Neural progenitor cell (in vitro differentiated cells): ENCODE measurements at regions not wholly inside any gene's neighbourhood (a gene's known extent, or its start where the extent isn't known, plus 50 kb on each side); places are given as distances from the start of the nearest gene placed in this dataset.

Experiments used
- DNase-seq: peaks from one replicate; pipeline ENCODE4 v3.0.0-alpha.2; 2016; ENCODE audit warnings: low spot score
- H2AFZ ChIP-seq: fragments of 200-600 bp; sonication (generic); replicated peaks from 2 replicates; pipeline ENCODE4 v1.6.1; 2016; ENCODE audit warnings: antibody characterized with exemption
- H3F3A ChIP-seq: fragments of 200-600 bp; sonication (generic); 2 replicates; pipeline ENCODE4 v1.6.1; 2016; ENCODE audit warnings: antibody characterized with exemption, low read depth
- H3K27ac ChIP-seq: fragments of 200-600 bp; sonication (generic); 2 replicates; pipeline ENCODE4 v1.5.1; 2016; ENCODE audit warnings: mild to moderate bottlenecking
- H3K27me3 ChIP-seq: fragments of 200-600 bp; sonication (generic); 2 replicates; pipeline ENCODE4 v1.6.1; 2016; ENCODE audit warnings: mild to moderate bottlenecking, moderate library complexity
- H3K36me3 ChIP-seq: fragments of 200-600 bp; sonication (generic); 2 replicates; pipeline ENCODE4 v1.5.1; 2016
- H3K4me1 ChIP-seq: fragments of 200-600 bp; sonication (generic); 2 replicates; pipeline ENCODE4 v1.6.1; 2016; ENCODE audit warnings: mixed run types
- H3K4me2 ChIP-seq: fragments of 200-600 bp; sonication (generic); 2 replicates; pipeline ENCODE4 v1.6.1; 2016
- H3K4me3 ChIP-seq: fragments of 200-600 bp; sonication (generic); 2 replicates; pipeline ENCODE4 v1.5.1; 2016
- H3K79me2 ChIP-seq: fragments of 200-600 bp; sonication (generic); 2 replicates; pipeline ENCODE4 v1.6.1; 2016; ENCODE audit warnings: low read depth
- H3K9ac ChIP-seq: fragments of 200-600 bp; sonication (generic); 2 replicates; pipeline ENCODE4 v1.6.1; 2016
- H3K9me3 ChIP-seq: fragments of 200-600 bp; sonication (generic); 2 replicates; pipeline ENCODE4 v1.5.1; 2016; ENCODE audit warnings: low read depth
- H4K20me1 ChIP-seq: fragments of 200-600 bp; sonication (generic); 2 replicates; pipeline ENCODE4 v1.6.1; 2016; ENCODE audit warnings: low read depth
- H3K27ac Mint-ChIP-seq: 3 replicates; pipeline ENCODE4 v1.8.0; 2021; ENCODE audit warnings: mixed read lengths
- H3K27me3 Mint-ChIP-seq: 2 replicates; pipeline ENCODE4 v1.8.0; 2022; ENCODE audit warnings: low read depth, mild to moderate bottlenecking, inconsistent platforms, moderate library complexity, mixed read lengths; ENCODE audit not compliant: insufficient read depth
- H3K36me3 Mint-ChIP-seq: 3 replicates; pipeline ENCODE4 v1.8.0; 2021; ENCODE audit warnings: mixed read lengths
- H3K4me1 Mint-ChIP-seq: 3 replicates; pipeline ENCODE4 v1.8.0; 2021; ENCODE audit warnings: mixed read lengths
- H3K4me3 Mint-ChIP-seq: 3 replicates; pipeline ENCODE4 v1.8.0; 2021; ENCODE audit warnings: mild to moderate bottlenecking, moderate library complexity, mixed read lengths
- H3K9me3 Mint-ChIP-seq: 3 replicates; pipeline ENCODE4 v1.8.0; 2020; ENCODE audit warnings: mixed read lengths
- CTCF ChIP-seq: fragments of 200-600 bp; sonication (generic); IDR thresholded peaks from 2 replicates; pipeline ENCODE4 v1.5.1; 2017; ENCODE audit warnings: antibody characterized with exemption, mild to moderate bottlenecking
- EZH2 ChIP-seq: fragments of 200-600 bp; sonication (generic); IDR thresholded peaks from 2 replicates; pipeline ENCODE4 v1.6.1; 2017; ENCODE audit warnings: antibody characterized with exemption, mild to moderate bottlenecking, moderate library complexity
- EZH2phosphoT487 ChIP-seq: fragments of 200-600 bp; sonication (generic); IDR thresholded peaks from 2 replicates; pipeline ENCODE4 v1.6.1; 2017; ENCODE audit warnings: antibody characterized with exemption

- Histone ChIP-seq H3K4me1 (no peaks in the 10 kb centered on the region), H3K4me2 (no peak overlapping the region), H3K36me3 (no peaks in the 10 kb centered on the region), H2AFZ (no peak overlapping the region), H3F3A (no peaks in the 10 kb centered on the region), H3K9me3 (no peaks in the 10 kb centered on the region), H3K79me2 (no peaks in the 10 kb centered on the region), H4K20me1 (no peaks in the 10 kb centered on the region), H3K4me3 (no peak overlapping the region), H3K9ac (no peak overlapping the region), H3K27ac (no peak overlapping the region), H3K27me3 (no peaks in the 10 kb centered on the region)
- TF ChIP-seq CTCF (no peak), EZH2phosphoT487 (no peak), EZH2 (no peak)
- Mint-ChIP-seq H3K4me1 (peaks cover 8% of the 10 kb centered on the region), H3K27ac (no peak overlapping the region), H3K4me3 (no peak overlapping the region), H3K9me3 (no peaks in the 10 kb centered on the region), H3K36me3 (no peaks in the 10 kb centered on the region), H3K27me3 (peaks cover 3% of the 10 kb centered on the region)
- no peak for DNase-seq
Observed at GRCh38 chr15:72850833-72851232, 67.3 kb upstream of the ADPGK start.

GRCh38 chr15:72847806-72848205, 64.2 kb upstream of the ADPGK start:
- H3K4me3 ChIP-seq = no peak overlapping the region
- H3K36me3 ChIP-seq = no peaks in the 10 kb centered on the region
- H3K9ac ChIP-seq = no peak overlapping the region
- Mint-ChIP-seq H3K36me3 (no peaks in the 10 kb centered on the region), H3K9me3 (peaks cover 2% of the 10 kb centered on the region), H3K27me3 (peaks cover 5% of the 10 kb centered on the region), H3K4me3 (no peak overlapping the region), H3K4me1 (peaks cover 8% of the 10 kb centered on the region), H3K27ac (no peak overlapping the region)
- no peak overlapping the region for H3K4me2 ChIP-seq
- no peaks in the 10 kb centered on the region for H3K9me3 ChIP-seq
- no peak overlapping the region for H3K27ac ChIP-seq
- H4K20me1 ChIP-seq = no peaks in the 10 kb centered on the region
- H3K27me3 ChIP-seq = no peaks in the 10 kb centered on the region
- TF ChIP-seq EZH2 = no peak
- TF ChIP-seq EZH2phosphoT487 = no peak
- TF ChIP-seq CTCF = no peak
- H3K79me2 ChIP-seq = no peaks in the 10 kb centered on the region
- no peaks in the 10 kb centered on the region for H3K4me1 ChIP-seq
- no peak for DNase-seq
- peak overlapping the region; percentile 68 for H2AFZ ChIP-seq
- no peaks in the 10 kb centered on the region for H3F3A ChIP-seq

DNA sequence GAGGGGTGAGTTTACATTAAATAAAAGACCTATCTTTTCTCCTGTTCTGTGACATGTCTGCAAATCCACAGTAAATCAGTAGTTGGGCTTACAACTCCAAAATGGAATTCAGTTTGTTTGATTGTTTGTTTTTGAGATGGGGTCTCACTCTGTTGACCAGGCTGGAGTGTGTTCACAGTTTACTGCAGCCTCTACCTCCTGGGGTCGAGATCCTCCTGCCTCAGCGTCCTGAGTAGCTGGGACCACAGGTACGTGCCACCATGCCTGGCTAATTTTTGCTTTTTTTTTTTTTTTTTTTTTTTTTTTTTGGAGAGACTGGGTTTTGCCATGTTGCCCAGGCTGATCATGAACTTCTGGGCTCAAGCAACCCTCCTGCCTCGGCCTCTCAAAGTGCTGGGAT, 63.5 kb upstream of the ADPGK start:
- H3K36me3 ChIP-seq = no peaks in the 10 kb centered on the region
- H3K27me3 ChIP-seq = no peaks in the 10 kb centered on the region

More for the DNA sequence above, 63.5 kb upstream of the ADPGK start:
- peaks cover 8% of the 10 kb centered on the region for H3K4me1 Mint-ChIP-seq
- no peaks in the 10 kb centered on the region for H3K79me2 ChIP-seq
- H3K27me3 Mint-ChIP-seq = peaks cover 5% of the 10 kb centered on the region
- H3K4me3 Mint-ChIP-seq = no peak overlapping the region
- peaks cover 2% of the 10 kb centered on the region for H3K9me3 Mint-ChIP-seq
- TF ChIP-seq EZH2phosphoT487 (no peak), CTCF (no peak), EZH2 (no peak)
- no peak overlapping the region for H3K4me3 ChIP-seq
- no peak overlapping the region for H3K9ac ChIP-seq
- H3K4me1 ChIP-seq = no peaks in the 10 kb centered on the region
- no peak overlapping the region for H3K27ac Mint-ChIP-seq
- no peaks in the 10 kb centered on the region for H3K36me3 Mint-ChIP-seq
- no peak overlapping the region for H3K27ac ChIP-seq
- no peaks in the 10 kb centered on the region for H3F3A ChIP-seq
- DNase-seq = no peak
- no peaks in the 10 kb centered on the region for H4K20me1 ChIP-seq
- H2AFZ ChIP-seq = no peak overlapping the region
- H3K4me2 ChIP-seq = no peak overlapping the region
- no peaks in the 10 kb centered on the region for H3K9me3 ChIP-seq
